ENCODE measurements at regions not wholly inside any gene's neighbourhood (a gene's known extent, or its start where the extent isn't known, plus 50 kb on each side); places are given as distances from the start of the nearest gene placed in this dataset.
A peak's percentile ranks its signal among the peaks of the same experiment; 100 is the strongest.
"Not testable (repeated sequence)": the region's sequence is repeated elsewhere in the genome, so short reads cannot be mapped to it uniquely, and the experiment has no call there.

DNA sequence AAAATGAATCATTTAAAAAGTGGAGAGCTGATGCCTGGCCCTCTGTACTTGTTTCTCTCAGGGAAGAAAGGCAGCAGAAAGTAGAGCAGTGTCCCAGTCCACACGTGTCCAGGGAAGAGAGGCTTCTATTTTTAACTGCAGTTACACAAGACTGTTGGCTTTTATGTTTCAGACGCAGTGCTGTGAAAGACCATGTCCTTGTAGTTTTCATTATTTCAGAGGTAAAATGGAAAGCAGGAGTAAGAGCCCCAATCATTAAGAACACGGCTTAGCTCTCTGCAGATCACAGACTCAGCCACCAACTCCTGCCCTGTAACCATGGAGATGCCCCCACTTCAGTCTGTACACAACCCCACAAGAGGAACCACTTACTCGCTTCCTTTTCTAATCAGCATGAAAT lies 336.3 kb downstream of the DAD1 start:
- DNase-seq, result peak; percentile 38 to 66
- TF ChIP-seq, protein P1, sequence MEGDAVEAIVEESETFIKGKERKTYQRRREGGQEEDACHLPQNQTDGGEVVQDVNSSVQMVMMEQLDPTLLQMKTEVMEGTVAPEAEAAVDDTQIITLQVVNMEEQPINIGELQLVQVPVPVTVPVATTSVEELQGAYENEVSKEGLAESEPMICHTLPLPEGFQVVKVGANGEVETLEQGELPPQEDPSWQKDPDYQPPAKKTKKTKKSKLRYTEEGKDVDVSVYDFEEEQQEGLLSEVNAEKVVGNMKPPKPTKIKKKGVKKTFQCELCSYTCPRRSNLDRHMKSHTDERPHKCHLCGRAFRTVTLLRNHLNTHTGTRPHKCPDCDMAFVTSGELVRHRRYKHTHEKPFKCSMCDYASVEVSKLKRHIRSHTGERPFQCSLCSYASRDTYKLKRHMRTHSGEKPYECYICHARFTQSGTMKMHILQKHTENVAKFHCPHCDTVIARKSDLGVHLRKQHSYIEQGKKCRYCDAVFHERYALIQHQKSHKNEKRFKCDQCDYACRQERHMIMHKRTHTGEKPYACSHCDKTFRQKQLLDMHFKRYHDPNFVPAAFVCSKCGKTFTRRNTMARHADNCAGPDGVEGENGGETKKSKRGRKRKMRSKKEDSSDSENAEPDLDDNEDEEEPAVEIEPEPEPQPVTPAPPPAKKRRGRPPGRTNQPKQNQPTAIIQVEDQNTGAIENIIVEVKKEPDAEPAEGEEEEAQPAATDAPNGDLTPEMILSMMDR (IDR thresholded peaks at IDR 0.05), result no peak
- H3K4me3 ChIP-seq, result no peak overlapping the region
- peak overlapping the region; percentile 49 to 72 for H3K27ac ChIP-seq
- no peaks in the 10 kb centered on the region for H3K27me3 ChIP-seq
- intact Hi-C loops (cut with DNase I; ENCODE audit: low total_unique reads), result no loop called here
- peaks cover 0 to 42% (median 5%) of the 10 kb centered on the region in 4 donors for H3K4me1 ChIP-seq
- no peaks in the 10 kb centered on the region for H3K36me3 ChIP-seq
- no peaks in the 10 kb centered on the region for H3K9me3 ChIP-seq

DNA sequence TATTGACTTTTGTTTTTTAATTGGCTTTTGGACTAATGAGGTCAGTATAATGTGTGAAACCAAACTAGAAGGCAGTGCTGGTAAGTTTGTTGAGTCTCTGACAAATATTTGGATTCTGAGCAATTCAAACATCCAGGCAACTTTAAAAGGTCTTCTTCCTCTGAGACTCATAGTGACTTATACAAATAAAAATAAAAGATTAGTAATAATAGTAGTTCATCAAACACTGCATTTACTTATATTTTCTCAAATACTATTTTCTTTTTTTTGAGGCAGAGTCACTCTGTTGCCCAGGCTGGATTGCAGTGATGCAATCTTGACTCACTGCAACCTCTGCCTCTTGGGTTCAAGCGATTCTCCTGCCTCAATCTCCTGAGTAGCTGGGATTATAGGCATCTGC lies 337.9 kb downstream of the DAD1 start:
- no peaks in the 10 kb centered on the region for H3K9me3 ChIP-seq
- TF ChIP-seq, protein P1 (IDR thresholded peaks at IDR 0.05), result no peak
- intact Hi-C loops (cut with DNase I; ENCODE audit: low total_unique reads), result no loop called here

GRCh38 chr14:22249770-22250169 lies 339.3 kb downstream of the DAD1 start:
- intact Hi-C loops (cut with DNase I; ENCODE audit: low total_unique reads), result no loop called here
- Histone ChIP-seq H3K4me1 (peaks cover 0 to 31% (median 3%) of the 10 kb centered on the region in 4 donors), H3K27me3 (no peaks in the 10 kb centered on the region), H3K27ac (no peak overlapping the region), H3K36me3 (no peaks in the 10 kb centered on the region), H3K4me3 (no peak overlapping the region), H3K9me3 (no peaks in the 10 kb centered on the region)
- TF ChIP-seq, protein P1 (IDR thresholded peaks at IDR 0.05), result no peak
- DNase-seq, result no peak

More for the DNA sequence above, 337.9 kb downstream of the DAD1 start:
- Histone ChIP-seq H3K27me3 (no peaks in the 10 kb centered on the region), H3K27ac (no peak overlapping the region), H3K36me3 (no peaks in the 10 kb centered on the region), H3K4me3 (no peak overlapping the region), H3K4me1 (peaks cover 0 to 42% (median 5%) of the 10 kb centered on the region in 4 donors)
- DNase-seq, result no peak

DNA sequence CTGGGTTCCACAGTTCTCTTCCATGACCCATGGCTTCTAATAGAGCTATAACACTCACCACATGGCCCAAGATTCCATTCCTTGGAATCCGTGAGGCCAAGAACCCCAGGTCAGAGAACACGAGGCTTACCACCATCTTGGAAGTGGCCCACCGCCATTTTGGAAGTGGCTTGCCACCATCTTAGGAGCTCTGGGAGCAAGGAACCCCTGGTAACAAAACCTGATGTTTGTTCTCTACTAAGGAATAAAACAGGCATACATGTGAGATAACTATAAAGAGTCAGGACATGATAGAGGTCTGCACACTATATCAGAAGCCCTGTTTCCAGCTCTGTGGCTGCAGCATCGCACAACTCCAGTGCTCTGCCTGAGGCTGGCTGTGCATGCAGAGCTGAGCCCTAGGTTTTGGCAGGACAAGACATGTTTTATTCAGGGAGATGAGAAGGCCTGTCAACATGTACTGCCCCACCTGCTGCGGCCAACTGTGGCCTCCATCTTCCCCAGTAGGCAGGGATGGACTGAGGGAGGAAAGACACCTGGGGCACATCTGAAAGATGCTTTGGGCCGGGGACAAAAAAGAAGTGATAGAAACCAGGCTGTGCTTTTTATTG lies 344.9 kb downstream of the DAD1 start:
- TF ChIP-seq, protein P1 (IDR thresholded peaks at IDR 0.05), result no peak
- H3K27me3 ChIP-seq, result no peaks in the 10 kb centered on the region
- intact Hi-C loops (cut with DNase I; ENCODE audit: low total_unique reads), result no loop called here
- H3K4me3 ChIP-seq, result no peak overlapping the region
- no peaks in the 10 kb centered on the region for H3K4me1 ChIP-seq
- no peaks in the 10 kb centered on the region for H3K36me3 ChIP-seq
- H3K9me3 ChIP-seq, result no peaks in the 10 kb centered on the region
- DNase-seq, result no peak
- H3K27ac ChIP-seq, result no peak overlapping the region

- H3K27me3 ChIP-seq; H3K9me3 ChIP-seq; H3K36me3 ChIP-seq; H3K4me1 ChIP-seq; H3K27ac ChIP-seq; DNase-seq; intact Hi-C loops (cut with DNase I; ENCODE audit: low total_unique reads); H3K4me3 ChIP-seq: not testable (repeated sequence)
Measured at GRCh38 chr14:22238320-22238719, 350.7 kb downstream of the DAD1 start.

DNA sequence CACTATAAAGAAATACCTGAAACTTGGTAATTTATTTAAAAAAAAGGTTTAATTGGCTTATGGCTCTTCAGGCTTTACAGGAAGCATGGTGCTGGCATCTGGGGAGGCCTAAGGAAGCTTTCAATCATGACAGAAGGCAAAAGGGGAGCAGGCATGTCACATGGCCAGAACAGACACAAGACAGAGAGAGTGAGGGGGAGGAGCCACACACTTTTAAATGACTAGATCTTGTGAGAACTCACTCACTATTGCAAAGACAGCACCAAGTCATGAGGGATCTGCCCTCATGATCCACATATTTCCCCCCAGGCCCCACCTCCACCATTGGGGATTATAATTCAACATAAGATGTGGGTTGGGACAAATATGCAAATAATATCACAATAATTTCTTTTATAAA lies 355.6 kb downstream of the DAD1 start:
- Histone ChIP-seq H3K27me3 (no peaks in the 10 kb centered on the region), H3K4me1 (peaks cover 0 to 7% (median 0%) of the 10 kb centered on the region in 4 donors), H3K27ac (no peak overlapping the region), H3K9me3 (peaks cover 0 to 8% (median 8%) of the 10 kb centered on the region in 3 donors), H3K36me3 (peaks cover 0 to 5% (median 0%) of the 10 kb centered on the region in 3 donors), H3K4me3 (no peak overlapping the region)
- DNase-seq, result no peak
- intact Hi-C loops (cut with DNase I; ENCODE audit: low total_unique reads), result no loop called here
- TF ChIP-seq, protein P1 (IDR thresholded peaks at IDR 0.05), result no peak
